HG02884 (cell line): ENCODE measurements at regions not wholly inside any gene's neighbourhood (a gene's known extent, or its start where the extent isn't known, plus 50 kb on each side); places are given as distances from the start of the nearest gene placed in this dataset.

Experiments used
- ATAC-seq: cut with Tn5 transposase; IDR thresholded peaks from one replicate; pipeline ENCODE4 v1.9.1; 2021; ENCODE audit warnings: mild to moderate bottlenecking, moderate library complexity; ENCODE audit not compliant: unreplicated experiment

- ATAC-seq = peak; percentile 72
Measured at GRCh38 chr18:23384778-23385736, 68.0 kb upstream of the RIOK3 start.

GRCh38 chr18:23386317-23386716, 66.8 kb upstream of the RIOK3 start:
- no peak for ATAC-seq

GRCh38 chr18:23387265-23387664, 65.8 kb upstream of the RIOK3 start:
- ATAC-seq = no peak

- no peak for ATAC-seq
Measured at GRCh38 chr18:23388357-23388756, 64.7 kb upstream of the RIOK3 start.

GRCh38 chr18:23391156-23391555, 61.9 kb upstream of the RIOK3 start:
- ATAC-seq = no peak

GRCh38 chr18:23397907-23398306, 55.2 kb upstream of the RIOK3 start:
- no peak for ATAC-seq

GRCh38 chr18:23398401-23398800, 54.7 kb upstream of the RIOK3 start:
- no peak for ATAC-seq

GRCh38 chr18:23399067-23399466, 54.0 kb upstream of the RIOK3 start:
- ATAC-seq = no peak

- ATAC-seq = no peak
Measured at GRCh38 chr18:23400918-23401317, 52.2 kb upstream of the RIOK3 start.

- ATAC-seq = no peak
Measured at GRCh38 chr18:23401400-23402347, 51.4 kb upstream of the RIOK3 start.
